Urothelium cell line (cell line): ENCODE measurements at regions not wholly inside any gene's neighbourhood (a gene's known extent, or its start where the extent isn't known, plus 50 kb on each side); places are given as distances from the start of the nearest gene placed in this dataset.

Source experiments
- DNase-seq: peaks from one replicate; pipeline ENCODE4 v3.0.0; 2011; ENCODE audit warnings: low spot score, mixed read lengths
- FAIRE-seq: peaks from 2 replicates; lab custom pipeline; 2011; peaks lifted over from hg19 to GRCh38; lab: Jason Lieb, UNC

DNA sequence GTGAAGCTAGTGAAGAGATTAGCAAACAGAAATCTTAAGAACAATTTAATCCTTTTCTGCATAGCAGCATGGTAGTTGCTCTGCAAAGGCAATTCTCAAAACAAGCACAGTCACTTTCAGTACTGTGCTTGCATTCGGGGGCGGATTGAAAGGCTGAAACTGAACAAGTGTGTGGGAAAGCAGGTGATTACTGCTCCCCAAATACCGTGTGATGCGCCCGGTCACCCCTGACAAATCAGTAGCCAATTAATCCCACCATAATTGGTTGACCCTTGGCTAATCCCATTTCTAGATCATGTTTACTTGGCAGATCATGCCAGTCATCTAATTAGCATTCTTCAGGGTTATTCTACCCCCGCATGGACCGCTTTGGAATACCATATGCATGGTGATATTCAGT lies 76.5 kb upstream of the ADRB1 start:
- DNase-seq (no peak), FAIRE-seq (no peak)

DNA sequence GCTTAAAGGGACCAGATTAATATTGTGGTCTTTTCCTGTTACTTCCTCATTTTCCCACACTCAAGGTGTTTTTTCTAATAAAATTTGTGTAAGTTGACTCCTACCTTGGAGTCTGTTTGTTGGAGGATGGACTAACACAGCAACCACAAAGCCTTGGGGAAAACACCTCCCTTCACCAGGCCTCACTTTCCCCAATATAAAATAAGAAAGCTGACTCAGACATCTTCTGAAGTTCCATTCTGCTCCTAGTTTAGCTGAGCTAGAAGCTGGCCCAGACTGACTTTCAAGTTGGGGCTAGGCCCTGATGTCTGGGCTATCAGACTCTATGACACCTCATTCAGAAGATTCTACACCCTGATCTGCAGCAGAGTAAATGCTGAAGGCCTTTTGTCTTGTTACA lies 73.0 kb upstream of the ADRB1 start:
- FAIRE-seq (no peak), DNase-seq (no peak)

DNA sequence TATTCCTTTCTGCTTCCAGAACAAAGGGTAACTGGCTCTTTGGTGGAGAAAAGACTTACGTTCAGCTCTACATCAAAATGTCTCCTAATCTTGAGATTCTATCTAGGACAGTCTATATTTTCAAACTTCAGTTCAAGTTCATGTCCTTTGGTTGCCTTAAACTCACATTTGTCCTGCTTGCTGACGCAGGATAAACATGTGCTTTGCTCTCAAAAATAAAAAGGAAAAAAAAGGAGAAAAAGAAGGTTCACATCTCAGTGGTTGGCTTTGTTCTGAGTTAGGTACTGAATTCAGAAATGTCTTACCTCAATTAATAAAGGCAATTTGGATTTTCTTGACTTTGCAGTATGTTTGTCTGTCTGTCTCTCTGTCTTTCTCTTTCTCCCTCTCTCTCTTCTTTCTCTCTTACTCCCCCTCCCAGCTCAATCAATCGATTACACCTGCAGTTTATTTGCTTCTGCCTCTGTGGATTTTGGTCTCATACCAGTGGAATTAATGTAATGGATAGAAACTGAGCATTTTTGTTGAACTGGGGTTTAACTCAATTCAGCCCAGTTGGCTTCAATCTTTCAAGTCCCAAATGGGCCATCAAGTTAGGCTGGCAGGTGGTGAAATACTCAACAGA lies 72.2 kb upstream of the ADRB1 start:
- no peak for DNase-seq
- no peak for FAIRE-seq

DNA sequence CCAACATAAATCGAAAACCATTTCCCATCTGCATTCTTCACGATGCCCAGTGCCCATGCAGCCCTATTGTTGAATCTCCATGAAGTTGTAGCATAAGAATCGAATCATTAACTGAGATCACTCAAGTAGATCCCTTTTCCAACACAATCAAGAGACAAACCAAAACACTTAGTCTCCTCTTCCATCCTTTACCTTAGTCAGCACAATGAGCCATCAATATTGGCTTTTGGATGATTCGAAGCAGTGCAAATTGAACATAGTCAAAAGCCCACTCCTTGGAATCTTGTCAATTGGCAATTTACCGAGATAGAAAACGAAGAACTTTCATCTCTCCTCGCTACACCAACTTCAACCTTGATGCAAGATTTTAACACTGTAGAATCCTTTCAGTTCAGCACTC lies 66.5 kb upstream of the ADRB1 start:
- no peak for FAIRE-seq
- no peak for DNase-seq

DNA sequence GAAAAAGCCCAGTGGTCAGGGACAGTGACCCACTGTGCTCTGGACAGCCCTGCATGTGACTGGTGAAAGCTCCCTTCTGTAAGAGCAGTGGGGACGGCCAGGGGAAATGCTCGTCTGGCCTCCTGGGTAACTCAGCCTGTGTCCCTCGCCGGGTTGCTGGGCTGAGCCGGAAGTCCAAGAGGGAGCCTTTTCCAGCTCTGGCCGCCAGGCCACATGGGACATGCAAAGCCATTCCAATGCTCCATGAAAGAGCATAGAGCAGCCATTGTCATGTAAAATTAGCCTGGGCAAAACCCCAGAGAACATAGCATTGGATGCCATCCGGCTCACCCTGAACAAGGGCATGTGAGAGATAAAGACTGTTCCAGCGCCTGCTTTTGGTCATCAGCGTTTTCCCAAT lies 64.9 kb upstream of the ADRB1 start:
- DNase-seq (no peak), FAIRE-seq (no peak)

DNA sequence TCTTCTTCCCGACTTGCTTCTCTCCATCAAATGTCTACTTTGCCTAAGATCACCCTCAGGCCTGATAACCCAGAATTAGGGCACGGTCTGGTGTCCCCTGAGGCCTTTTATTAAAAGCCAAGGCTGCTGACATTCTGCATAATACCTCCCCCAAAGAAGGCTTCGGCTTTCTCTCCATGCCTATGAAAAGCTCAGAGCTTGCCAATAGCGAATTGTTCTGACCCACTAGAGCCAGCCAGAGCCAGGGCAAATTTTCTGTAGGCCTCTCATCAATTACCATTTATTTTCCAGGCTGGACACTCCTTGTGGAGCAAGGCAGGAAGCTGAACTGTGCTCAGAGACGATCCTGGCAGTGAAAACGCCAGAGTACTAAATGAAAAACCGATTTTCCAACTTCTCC lies 64.3 kb upstream of the ADRB1 start:
- FAIRE-seq, result no peak
- no peak for DNase-seq

DNA sequence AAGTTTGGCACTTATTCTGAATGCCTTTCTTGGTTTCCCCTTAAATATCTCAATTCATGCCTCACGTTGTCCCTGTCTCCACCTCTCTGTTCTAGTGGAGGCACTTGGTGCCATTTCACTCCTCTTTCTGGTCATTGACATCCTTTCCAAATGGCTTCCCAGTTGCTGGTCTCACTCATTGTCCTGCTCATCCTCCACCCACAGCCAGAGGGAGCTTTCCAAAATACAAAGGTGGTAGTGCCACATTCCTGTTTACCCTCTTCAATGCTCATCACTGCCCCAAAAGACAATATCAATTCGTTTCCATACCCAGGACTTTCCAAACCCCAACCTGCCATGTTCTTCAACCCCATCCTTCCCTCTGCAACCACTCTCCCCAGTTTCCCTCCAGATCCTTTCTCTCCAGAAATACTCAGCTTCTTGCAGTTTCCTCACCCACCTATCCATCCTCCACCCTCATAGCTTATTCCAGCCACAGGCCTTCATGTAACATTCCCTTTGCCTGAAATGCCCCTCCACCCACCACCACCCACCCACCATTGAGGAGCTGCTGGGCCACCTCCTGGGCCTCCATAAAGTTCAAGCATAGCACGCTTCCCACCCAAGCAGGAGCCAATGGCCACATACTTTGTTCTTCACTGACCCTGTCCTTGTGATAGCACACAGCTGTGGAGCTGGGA lies 63.1 kb upstream of the ADRB1 start:
- DNase-seq, result no peak

DNA sequence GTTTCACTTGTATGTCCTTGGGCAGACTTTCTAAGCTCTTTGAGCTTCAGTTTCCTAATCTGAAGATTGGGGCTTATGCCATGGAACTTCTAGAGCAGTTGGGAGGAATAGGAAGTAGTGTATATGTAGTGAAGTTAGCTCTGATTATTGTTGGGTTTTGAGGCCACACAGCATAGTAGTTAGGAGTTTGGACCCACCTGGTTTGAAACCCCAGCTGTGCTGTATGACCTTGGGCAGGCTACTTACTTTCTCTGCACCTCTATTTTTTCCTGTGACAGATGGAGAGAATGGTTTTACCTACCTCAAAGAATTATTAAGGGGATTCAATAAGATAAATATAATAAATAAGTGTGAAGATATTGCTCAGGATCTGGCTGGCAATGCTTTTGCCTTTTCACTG lies 61.4 kb upstream of the ADRB1 start:
- FAIRE-seq (no peak), DNase-seq (no peak)

More for the DNA sequence above, 63.1 kb upstream of the ADRB1 start:
- FAIRE-seq, result no peak

DNA sequence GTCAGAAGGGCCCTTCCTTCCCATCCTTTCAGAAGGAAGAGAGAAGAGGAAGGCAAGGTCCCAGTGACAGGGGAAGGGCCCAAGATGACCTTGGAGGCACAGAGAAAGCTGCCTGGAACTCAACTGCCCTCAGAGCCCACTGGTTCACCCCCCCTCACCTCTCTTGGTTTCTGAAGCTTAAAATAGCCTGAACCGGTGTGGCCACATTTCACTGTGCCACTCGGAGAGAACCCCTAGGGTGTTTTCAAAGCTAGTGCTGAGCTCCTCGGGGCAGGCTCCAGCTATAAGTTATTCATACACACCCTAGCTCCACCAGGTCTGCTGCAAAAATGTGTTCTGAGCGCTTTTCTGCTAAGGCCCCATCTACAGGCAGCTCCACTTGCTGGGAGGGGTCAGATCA lies 60.9 kb upstream of the ADRB1 start:
- DNase-seq, result no peak
- no peak for FAIRE-seq

DNA sequence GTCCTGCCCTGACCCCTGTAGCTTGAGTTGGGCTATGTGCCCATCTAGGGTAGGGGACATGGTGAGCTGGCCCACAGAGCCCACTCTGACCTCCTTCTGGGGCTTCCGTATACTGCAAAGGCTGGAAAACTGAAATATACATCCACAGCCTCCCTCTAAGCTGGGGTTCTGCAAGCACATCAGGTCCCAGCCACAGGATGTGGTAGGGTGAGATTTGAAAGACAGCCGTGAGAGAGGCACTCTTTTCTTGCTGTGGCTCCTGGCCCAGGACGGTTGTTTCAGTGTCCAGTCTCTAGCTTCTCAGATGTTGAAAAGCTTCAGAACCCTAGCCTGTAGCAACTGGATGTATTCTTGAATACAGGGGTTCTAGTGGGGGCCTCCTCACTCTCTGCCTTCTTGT lies 60.1 kb upstream of the ADRB1 start:
- DNase-seq (no peak), FAIRE-seq (no peak)

DNA sequence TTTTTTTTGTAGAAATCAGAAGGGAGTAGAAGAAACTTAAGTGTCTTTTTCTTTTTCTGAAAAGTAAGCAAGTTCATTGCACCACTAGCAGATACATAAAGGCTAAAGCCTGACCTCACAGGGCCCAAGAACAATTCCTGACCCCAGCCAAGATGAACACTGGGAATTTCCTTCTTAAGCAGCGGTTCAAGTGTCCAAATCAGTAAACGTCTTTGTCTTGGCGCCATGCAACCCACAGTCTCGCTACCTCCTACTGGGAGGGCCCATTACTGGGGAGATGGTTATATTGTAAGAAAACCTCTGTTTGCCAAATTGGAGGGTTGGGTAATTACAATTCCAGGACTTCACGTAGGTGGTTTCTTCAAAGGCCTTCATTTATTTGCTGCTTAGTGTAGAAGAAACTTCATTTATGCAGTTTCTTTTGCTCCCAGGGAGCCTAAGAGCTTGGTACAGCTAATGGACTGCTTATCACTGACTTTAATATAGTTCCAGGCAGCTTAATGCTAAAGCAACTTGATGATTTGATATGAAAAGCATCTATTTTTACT lies 58.3 kb upstream of the ADRB1 start:
- no peak for FAIRE-seq
- no peak for DNase-seq

DNA sequence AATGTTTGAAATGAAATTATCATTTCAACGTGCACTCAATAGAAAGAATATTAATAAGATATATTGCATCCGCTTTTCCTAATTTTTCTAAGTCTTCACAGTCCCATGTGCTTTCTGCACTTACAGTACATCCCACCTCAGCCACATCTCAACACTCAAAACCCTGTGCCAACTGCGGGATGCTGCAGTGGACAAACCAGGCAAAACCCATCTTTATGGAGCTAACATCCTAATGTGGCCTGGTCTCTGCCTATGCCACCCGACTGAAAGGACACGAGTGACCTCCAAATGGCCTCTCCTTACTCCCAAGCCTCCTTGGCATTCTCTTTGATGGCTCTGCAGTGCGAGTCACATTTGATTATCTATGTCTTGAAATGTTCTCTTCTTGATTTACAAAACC lies 57.4 kb upstream of the ADRB1 start:
- FAIRE-seq (no peak), DNase-seq (no peak)

DNA sequence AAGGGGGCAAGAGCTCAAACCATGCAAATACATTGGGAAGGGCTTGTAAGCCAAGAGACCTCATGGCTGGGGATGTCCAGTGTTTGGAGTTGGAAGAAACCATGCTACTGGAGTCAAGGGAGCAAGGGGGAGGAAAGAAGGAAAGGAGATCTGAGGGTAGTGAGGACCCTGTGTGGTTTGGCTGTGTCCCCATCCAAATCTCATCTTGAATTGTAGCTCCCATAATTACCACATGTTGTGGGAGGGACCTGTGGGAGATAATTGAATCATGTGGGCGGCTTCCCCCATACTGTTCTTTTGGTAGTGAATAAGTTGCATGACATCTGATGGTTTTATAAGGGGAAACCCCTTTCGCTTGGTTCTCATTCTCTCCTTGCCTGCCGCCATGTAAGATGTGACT lies 56.5 kb upstream of the ADRB1 start:
- no peak for DNase-seq
- FAIRE-seq, result no peak

DNA sequence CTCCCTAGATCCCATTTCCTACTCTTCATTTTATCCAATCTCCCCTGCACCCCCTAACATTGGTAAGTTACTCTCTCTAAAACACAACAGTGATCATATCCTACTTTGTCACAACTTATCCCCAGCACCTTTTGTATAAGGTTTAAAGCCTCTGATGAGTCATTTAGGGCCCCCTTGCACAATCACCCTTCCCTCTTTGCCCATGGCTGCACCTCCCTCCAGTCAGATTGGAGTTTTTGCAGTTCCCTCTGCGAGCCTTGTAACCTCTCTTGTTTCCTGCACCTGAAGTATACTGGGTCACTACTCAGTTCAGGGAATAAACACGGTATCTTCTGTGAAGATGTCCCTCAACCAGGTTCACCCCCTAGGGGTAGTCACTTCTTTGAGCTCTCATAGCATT lies 55.9 kb upstream of the ADRB1 start:
- peak; percentile 14 for DNase-seq
- FAIRE-seq, result no peak

DNA sequence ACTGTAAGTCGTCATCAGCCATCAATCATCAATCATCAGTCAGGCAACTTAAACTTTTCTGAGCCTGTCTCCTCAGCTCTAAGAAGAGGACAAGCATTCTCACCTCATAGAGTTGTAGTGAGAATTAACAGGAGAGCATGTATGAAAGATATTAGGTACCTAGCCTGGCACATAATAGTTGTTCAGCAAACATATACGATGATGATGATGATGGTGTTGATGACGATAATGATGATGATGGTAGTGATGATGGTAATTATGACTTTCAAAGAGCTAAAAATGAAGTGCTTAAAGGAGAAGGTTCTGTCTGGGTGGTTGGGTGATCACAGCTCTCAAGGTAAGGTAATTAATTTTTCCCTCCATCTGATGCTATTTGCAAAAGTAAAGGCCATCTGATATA lies 55.1 kb upstream of the ADRB1 start:
- no peak for FAIRE-seq
- no peak for DNase-seq

DNA sequence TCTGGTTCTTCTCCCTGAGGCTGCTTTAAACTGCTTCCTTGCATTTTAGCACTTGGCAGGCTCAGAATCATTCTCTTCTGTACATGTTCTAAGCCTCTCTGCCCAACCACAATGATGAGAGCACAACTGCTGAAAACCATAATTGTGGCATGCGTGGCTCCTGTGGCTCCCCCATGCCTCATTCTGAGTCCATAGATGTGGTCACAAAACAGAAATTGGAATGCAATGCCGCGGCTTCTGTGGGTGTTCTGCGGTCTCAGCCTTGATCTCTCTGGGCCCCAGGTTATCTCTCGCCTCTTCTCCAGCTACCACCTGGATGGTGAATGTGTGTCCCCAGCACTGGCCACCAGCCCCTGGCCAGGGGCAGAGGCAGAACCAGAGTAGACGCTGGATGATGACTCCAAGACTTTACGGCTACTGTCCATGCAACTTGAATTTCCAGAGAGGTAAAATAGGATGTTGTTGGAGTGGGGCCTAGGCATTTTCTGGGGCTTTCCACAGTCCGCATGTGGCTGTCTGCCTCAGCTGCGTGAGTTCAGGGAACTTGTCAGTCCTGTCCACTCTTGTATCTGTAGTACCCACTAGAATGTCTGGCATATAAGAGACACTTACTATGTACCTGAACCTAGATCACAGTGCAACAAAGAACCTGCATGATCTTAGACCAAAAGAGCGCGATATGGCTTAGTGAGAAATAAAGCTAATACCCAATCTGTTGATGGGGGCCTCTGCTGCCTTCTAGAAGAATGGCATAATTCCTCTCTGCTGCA lies 52.4 kb upstream of the ADRB1 start:
- no peak for FAIRE-seq
- DNase-seq, result peak; percentile 16

DNA sequence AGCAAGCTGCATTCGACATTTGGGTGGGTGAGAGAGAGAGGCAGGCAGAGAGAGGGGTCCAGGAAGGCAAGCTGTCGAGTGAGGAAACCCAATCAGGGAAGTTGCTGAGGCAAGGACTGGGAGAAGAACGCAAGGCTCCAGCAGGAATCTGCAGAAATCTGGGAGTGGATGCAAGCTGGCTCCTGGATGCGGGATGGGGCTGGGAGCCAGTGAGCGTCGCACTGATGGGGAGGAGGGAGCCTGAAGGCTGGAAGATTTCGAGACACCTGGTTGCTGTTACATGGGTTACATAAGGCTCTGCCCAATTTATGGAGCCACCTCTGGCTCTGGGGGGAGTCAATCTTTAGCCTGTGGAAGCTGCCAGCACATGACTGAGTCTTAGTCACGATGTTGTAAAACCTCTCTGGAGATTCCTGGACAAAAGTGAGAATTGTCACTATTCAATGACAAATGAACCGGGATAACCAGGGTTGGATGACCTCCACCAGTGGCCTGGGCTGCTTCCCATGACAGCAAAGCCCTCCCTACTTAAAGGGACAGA lies 51.1 kb upstream of the ADRB1 start:
- no peak for FAIRE-seq
- DNase-seq, result peak; percentile 12

DNA sequence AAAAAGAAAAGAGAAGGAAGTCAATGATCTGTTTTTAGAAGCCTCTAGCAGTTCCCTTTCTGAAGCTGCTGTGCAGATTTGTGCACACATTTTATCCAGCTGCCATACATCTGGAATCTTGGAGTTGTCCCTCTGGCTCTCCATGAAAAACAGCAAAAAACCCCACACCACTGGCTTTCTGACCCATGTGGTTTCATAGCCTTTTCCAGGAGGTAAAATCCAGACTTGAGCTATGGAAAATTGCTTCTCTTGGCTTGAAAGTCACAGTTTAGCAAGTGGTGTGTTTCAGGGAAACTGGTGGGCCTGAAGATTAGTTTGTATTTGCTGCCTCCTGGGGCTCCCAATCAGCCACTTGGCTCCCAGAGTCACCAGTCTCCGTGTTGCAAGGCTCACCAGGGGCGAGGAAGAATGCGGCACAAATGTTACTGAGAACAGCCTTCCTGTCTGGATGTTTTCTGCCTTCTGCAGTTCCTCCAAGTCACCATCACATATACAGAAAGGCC lies 50.1 kb upstream of the ADRB1 start:
- no peak for FAIRE-seq
- no peak for DNase-seq
